Right lobe of liver (tissue), 6 donors: ENCODE measurements at regions not wholly inside any gene's neighbourhood (a gene's known extent, or its start where the extent isn't known, plus 50 kb on each side); places are given as distances from the start of the nearest gene placed in this dataset.
A peak's percentile ranks its signal among the peaks of the same experiment; 100 is the strongest.

Source experiments
- ATAC-seq, 4 donors: fragments of 200-7000 bp; cut with Tn5 transposase; one replicate each; pipeline ENCODE4 v1.9.1; 2020; ENCODE audit warnings: mild to moderate bottlenecking in 4 of 4, moderate library complexity in 4 of 4
- DNase-seq, 3 donors: peaks; one replicate each; pipeline ENCODE4 v3.0.0-alpha.2; 2020
- H3K27ac ChIP-seq, 3 donors: fragments of 200-600 bp; one replicate each; pipeline ENCODE4 v1.8.0; 2022
- H3K27me3 ChIP-seq, 2 donors: fragments of 200-600 bp; one replicate each; pipeline ENCODE4 v1.8.0; 2022
- H3K36me3 ChIP-seq, 4 donors: fragments of 200-600 bp; sonication (generic) in 1 of 4; one replicate each; pipeline versions ENCODE4 v1.5.1 to v1.8.0; 2017 to 2022; ENCODE audit warnings: control low read depth in 1 of 4
- H3K4me1 ChIP-seq, 4 donors: fragments of 200-600 bp; sonication (generic) in 1 of 4; one replicate each; pipeline versions ENCODE4 v1.5.1 to v1.8.0; 2017 to 2022; ENCODE audit warnings: control low read depth in 1 of 4
- H3K4me3 ChIP-seq, 3 donors: fragments of 200-600 bp; one replicate each; pipeline ENCODE4 v1.8.0; 2022
- H3K9me3 ChIP-seq, 4 donors: fragments of 200-600 bp; sonication (generic) in 1 of 4; one replicate each; pipeline versions ENCODE4 v1.5.1 to v1.8.0; 2017 to 2022; ENCODE audit warnings: control low read depth in 1 of 4
- CTCF ChIP-seq, 4 donors: fragments of 200-600 bp in 3 of 4; fragments of 450-650 bp in 1 of 4; IDR thresholded peaks; one replicate each; pipeline versions ENCODE4 v1.5.1 to v1.8.0; 2016 to 2022; ENCODE audit warnings: antibody characterized with exemption in 4 of 4, mild to moderate bottlenecking in 2 of 4
- POLR2A ChIP-seq: fragments of 450-650 bp; IDR thresholded peaks from one replicate; pipeline ENCODE4 v1.6.1; 2017; ENCODE audit warnings: antibody characterized with exemption, mild to moderate bottlenecking
- WGBS: methylation state at CpG from one replicate; pipeline ENCODE4 v1.1.6; 2018; ENCODE audit warnings: low coverage, low lambda C conversion rate; ENCODE audit not compliant: insufficient coverage; ENCODE audit errors: missing lambda C conversion rate; 5-methylcytosine and 5-hydroxymethylcytosine counted together
- intact Hi-C, 2 donors: fragments of 100-400 bp; cut with DNase I; formaldehyde crosslinking; loops; one replicate each; pipeline versions ENCODE4 v1.11.2 to v1.14.1; 2022
- donor health status: DM: no; HTN: yes; CAD: no.
- donor health status: DM: no; HTN: no; CAD: no.
- donor health status: DM: no; HTN: no; CAD: no.
- donor health status: DM: no; HTN: yes; CAD: no.
- donor health status: DM: no; HTN: yes; CAD: no.

GRCh38 chr10:29098423-29098822, 190.4 kb upstream of the LYZL1 start:
- no peak for ATAC-seq
- no peaks in the 10 kb centered on the region for H3K27me3 ChIP-seq
- no peaks in the 10 kb centered on the region for H3K36me3 ChIP-seq
- intact Hi-C loops: no loop called here
- no peaks in the 10 kb centered on the region for H3K9me3 ChIP-seq
- TF ChIP-seq CTCF (IDR thresholded peaks at IDR 0.05) (no peak), POLR2A (no peak)
- H3K4me3 ChIP-seq: no peak overlapping the region
- H3K4me1 ChIP-seq: peaks cover 0 to 13% (median 0%) of the 10 kb centered on the region in 4 donors
- 88% methylated on average over 1 of the region's 1 CpG for WGBS
- DNase-seq: no peak
- no peak overlapping the region for H3K27ac ChIP-seq

- ATAC-seq (peak; percentile 26 to 85 (median 64)), DNase-seq (no peak)
- H3K36me3 ChIP-seq: no peaks in the 10 kb centered on the region
- H3K27ac ChIP-seq: no peak overlapping the region
- intact Hi-C loops: no loop called here
- no peak for TF ChIP-seq POLR2A
- no peak for TF ChIP-seq CTCF (IDR thresholded peaks at IDR 0.05)
- H3K4me3 ChIP-seq: no peak overlapping the region
- no peaks in the 10 kb centered on the region for H3K27me3 ChIP-seq
- peaks cover 0 to 13% (median 0%) of the 10 kb centered on the region in 4 donors for H3K4me1 ChIP-seq
- no peaks in the 10 kb centered on the region for H3K9me3 ChIP-seq
- 20% methylated on average over 1 of the region's 2 CpGs for WGBS
Measured at GRCh38 chr10:29099001-29099400, 189.9 kb upstream of the LYZL1 start.

- Histone ChIP-seq H3K4me1 (peaks cover 0 to 16% (median 0%) of the 10 kb centered on the region in 4 donors), H3K27me3 (no peaks in the 10 kb centered on the region), H3K36me3 (no peaks in the 10 kb centered on the region), H3K27ac (no peak overlapping the region), H3K4me3 (no peak overlapping the region), H3K9me3 (no peaks in the 10 kb centered on the region)
- intact Hi-C loops: no loop called here
- no peak for TF ChIP-seq POLR2A
- no peak for TF ChIP-seq CTCF (IDR thresholded peaks at IDR 0.05)
- ATAC-seq: no peak
- no peak for DNase-seq
- WGBS: 77% methylated on average over 5 of the region's 5 CpGs
Measured at GRCh38 chr10:29099415-29099814, 189.5 kb upstream of the LYZL1 start.

GRCh38 chr10:29100505-29100904, 188.4 kb upstream of the LYZL1 start:
- intact Hi-C loops: loop anchor here in 1 of 2 donors (10.0 kb wide), 1 partner anchor 436 kb away; no protein-coding TSS in a partner anchor
- H3K36me3 ChIP-seq: no peaks in the 10 kb centered on the region
- no peak for DNase-seq
- H3K9me3 ChIP-seq: no peaks in the 10 kb centered on the region
- 88% methylated on average over 2 of the region's 4 CpGs for WGBS
- no peak overlapping the region for H3K4me3 ChIP-seq
- H3K4me1 ChIP-seq: peaks cover 0 to 26% (median 4%) of the 10 kb centered on the region in 4 donors
- no peak for ATAC-seq
- no peak overlapping the region for H3K27ac ChIP-seq
- no peaks in the 10 kb centered on the region for H3K27me3 ChIP-seq
- TF ChIP-seq POLR2A (no peak), CTCF (IDR thresholded peaks at IDR 0.05) (no peak)

DNA sequence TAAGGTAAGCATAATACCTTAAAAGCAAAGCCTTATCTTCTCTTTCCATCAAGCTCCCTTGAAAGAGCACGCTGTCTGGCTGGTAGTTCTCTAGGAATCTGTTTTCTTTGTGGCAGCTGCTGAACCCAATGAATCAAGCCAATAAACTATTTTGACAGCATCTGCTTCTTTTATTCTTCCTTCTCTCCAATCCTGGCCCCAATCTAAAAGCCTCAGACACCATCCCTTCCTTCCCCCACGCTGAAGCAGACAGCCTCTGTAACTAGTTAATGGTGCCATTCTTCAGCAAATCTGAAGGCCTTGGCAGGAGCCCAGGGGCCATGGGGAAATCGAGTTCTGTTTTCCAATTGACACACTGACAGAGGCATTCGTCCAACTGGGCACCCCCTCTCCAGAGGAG, 186.6 kb upstream of the LYZL1 start:
- TF ChIP-seq POLR2A (no peak), CTCF (IDR thresholded peaks at IDR 0.05) (no peak)
- no peak overlapping the region for H3K4me3 ChIP-seq

More for the DNA sequence above, 186.6 kb upstream of the LYZL1 start:
- Histone ChIP-seq H3K27ac (no peak overlapping the region), H3K27me3 (no peaks in the 10 kb centered on the region), H3K9me3 (no peaks in the 10 kb centered on the region), H3K36me3 (no peaks in the 10 kb centered on the region), H3K4me1 (peaks cover 0 to 30% (median 5%) of the 10 kb centered on the region in 4 donors)
- intact Hi-C loops: loop anchor here in 1 of 2 donors (10.0 kb wide), 1 partner anchor 437 kb away; no protein-coding TSS in a partner anchor
- 39% methylated on average over 4 of the region's 4 CpGs for WGBS
- ATAC-seq (peak in 1 of 4 donors; percentile 6), DNase-seq (peak in 2 of 3 donors; percentile 25 to 58)
